Natural killer cell (primary cell): ENCODE measurements at regions not wholly inside any gene's neighbourhood (a gene's known extent, or its start where the extent isn't known, plus 50 kb on each side); places are given as distances from the start of the nearest gene placed in this dataset.

Source experiments
- ATAC-seq, 3 donors: fragments of 150-1000 bp in 2 of 3; fragments of 200-7000 bp in 1 of 3; cut with Tn5 transposase; 1 replicate in 1 of 3; 2 replicates in 2 of 3; pipeline ENCODE4 v1.10.0; 2021; ENCODE audit warnings: mild to moderate bottlenecking in 2 of 3, moderate library complexity in 2 of 3
- DNase-seq, 2 donors: peaks; one replicate each; pipeline versions ENCODE4 v3.0.0 to v3.0.0-alpha.2; 2013 to 2021; ENCODE audit warnings: mixed read lengths in 1 of 2
- H3K27ac ChIP-seq: one replicate; pipeline ENCODE4 v1.5.1; 2013; ENCODE audit warnings: mild to moderate bottlenecking, low read length
- H3K27me3 ChIP-seq: one replicate; pipeline ENCODE4 v1.6.1; 2013; ENCODE audit warnings: low read length; ENCODE audit not compliant: control insufficient read depth, insufficient read depth
- H3K36me3 ChIP-seq: one replicate; pipeline ENCODE4 v1.6.1; 2013; ENCODE audit warnings: low read length; ENCODE audit not compliant: control insufficient read depth, insufficient read depth
- H3K4me1 ChIP-seq: one replicate; pipeline ENCODE4 v1.6.1; 2013; ENCODE audit warnings: low read length; ENCODE audit not compliant: control insufficient read depth, insufficient read depth
- H3K4me3 ChIP-seq: one replicate; pipeline ENCODE4 v1.5.1; 2013; ENCODE audit warnings: low read length
- H3K9me3 ChIP-seq: one replicate; pipeline ENCODE4 v1.6.1; 2013; ENCODE audit warnings: low read length; ENCODE audit not compliant: control insufficient read depth, insufficient read depth
- H3K27ac Mint-ChIP-seq, 2 donors: one replicate each; pipeline ENCODE4 v1.8.0; 2022; ENCODE audit warnings: mild to moderate bottlenecking in 2 of 2, mixed read lengths in 2 of 2, moderate library complexity in 1 of 2
- H3K27me3 Mint-ChIP-seq, 2 donors: one replicate each; pipeline ENCODE4 v1.8.0; 2022; ENCODE audit warnings: low read depth in 2 of 2, mixed read lengths in 2 of 2
- H3K36me3 Mint-ChIP-seq: one replicate; pipeline ENCODE4 v1.8.0; 2022; ENCODE audit warnings: mixed read lengths
- H3K4me1 Mint-ChIP-seq, 2 donors: one replicate each; pipeline ENCODE4 v1.8.0; 2022; ENCODE audit warnings: mixed read lengths in 2 of 2
- H3K4me3 Mint-ChIP-seq: one replicate; pipeline ENCODE4 v1.8.0; 2022; ENCODE audit warnings: mild to moderate bottlenecking, moderate library complexity, mixed read lengths
- H3K9me3 Mint-ChIP-seq, 2 donors: one replicate each; pipeline ENCODE4 v1.8.0; 2022; ENCODE audit warnings: mixed read lengths in 2 of 2
- WGBS: methylation state at CpG from one replicate; pipeline ENCODE4 v1.1.7; 2013; ENCODE audit warnings: missing lambda C conversion rate; ENCODE audit not compliant: insufficient coverage; 5-methylcytosine and 5-hydroxymethylcytosine counted together
- intact Hi-C: fragments of 100-400 bp; cut with micrococcal nuclease; formaldehyde crosslinking; loops from one replicate; pipeline ENCODE4 v1.14.2; 2022
- TF ChIP-seq, protein P1 (sequence below): fragments of 200-600 bp; IDR thresholded peaks from one replicate; pipeline ENCODE4 v1.8.0; 2022; ENCODE audit warnings: antibody characterized with exemption

DNA sequence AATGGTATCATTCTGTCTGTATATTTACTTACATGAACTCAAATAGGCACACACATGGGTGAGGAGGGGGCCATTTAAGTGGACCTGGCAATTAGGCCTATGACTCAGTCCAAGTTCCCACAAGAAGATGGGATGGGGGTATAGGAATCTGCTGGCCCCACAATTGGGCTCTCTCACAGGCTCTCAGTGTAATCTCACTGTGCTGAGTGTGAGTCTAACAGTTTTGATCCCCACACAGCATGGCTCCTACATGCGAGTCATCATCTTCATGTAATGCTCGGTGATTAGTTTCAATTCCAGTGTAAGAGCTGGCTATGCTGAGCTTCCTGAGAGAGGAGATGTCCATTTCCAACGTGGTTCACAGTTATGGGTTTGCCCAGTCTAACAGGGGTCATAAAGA, 114.0 kb downstream of the GATA6 start:
- 80% methylated on average over 3 of the region's 3 CpGs for WGBS

DNA sequence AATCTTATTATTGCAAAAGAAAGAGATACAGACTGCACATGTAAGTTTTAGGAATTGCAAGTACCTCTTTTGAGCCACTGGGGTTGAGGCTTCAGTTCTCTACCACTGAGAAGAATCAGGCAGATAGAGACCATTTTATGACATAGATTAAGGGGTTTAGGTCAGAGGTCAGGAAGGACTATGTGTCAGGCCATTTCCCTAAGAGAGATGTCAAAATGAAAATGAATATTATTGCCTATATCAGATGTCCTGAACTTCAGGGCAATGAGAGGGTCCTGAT, 113.7 kb downstream of the GATA6 start:
- Histone ChIP-seq H3K27me3 (no peaks in the 10 kb centered on the region), H3K4me1 (peaks cover 11% of the 10 kb centered on the region), H3K27ac (peak overlapping the region; percentile 89), H3K4me3 (no peak overlapping the region), H3K36me3 (no peaks in the 10 kb centered on the region), H3K9me3 (no peaks in the 10 kb centered on the region)
- ATAC-seq = peak in 1 of 3 donors; percentile 16
- no peaks in the 10 kb centered on the region for H3K36me3 Mint-ChIP-seq
- peaks cover 0 to 2% of the 10 kb centered on the region in 2 donors for H3K9me3 Mint-ChIP-seq
- H3K27me3 Mint-ChIP-seq = peaks cover 3 to 7% of the 10 kb centered on the region in 2 donors
- H3K4me3 Mint-ChIP-seq = peak overlapping the region; percentile 62
- peak overlapping the region; percentile 94 to 96 for H3K27ac Mint-ChIP-seq
- TF ChIP-seq, protein P1, sequence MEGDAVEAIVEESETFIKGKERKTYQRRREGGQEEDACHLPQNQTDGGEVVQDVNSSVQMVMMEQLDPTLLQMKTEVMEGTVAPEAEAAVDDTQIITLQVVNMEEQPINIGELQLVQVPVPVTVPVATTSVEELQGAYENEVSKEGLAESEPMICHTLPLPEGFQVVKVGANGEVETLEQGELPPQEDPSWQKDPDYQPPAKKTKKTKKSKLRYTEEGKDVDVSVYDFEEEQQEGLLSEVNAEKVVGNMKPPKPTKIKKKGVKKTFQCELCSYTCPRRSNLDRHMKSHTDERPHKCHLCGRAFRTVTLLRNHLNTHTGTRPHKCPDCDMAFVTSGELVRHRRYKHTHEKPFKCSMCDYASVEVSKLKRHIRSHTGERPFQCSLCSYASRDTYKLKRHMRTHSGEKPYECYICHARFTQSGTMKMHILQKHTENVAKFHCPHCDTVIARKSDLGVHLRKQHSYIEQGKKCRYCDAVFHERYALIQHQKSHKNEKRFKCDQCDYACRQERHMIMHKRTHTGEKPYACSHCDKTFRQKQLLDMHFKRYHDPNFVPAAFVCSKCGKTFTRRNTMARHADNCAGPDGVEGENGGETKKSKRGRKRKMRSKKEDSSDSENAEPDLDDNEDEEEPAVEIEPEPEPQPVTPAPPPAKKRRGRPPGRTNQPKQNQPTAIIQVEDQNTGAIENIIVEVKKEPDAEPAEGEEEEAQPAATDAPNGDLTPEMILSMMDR = no peak
- H3K4me1 Mint-ChIP-seq = peaks cover 27 to 40% of the 10 kb centered on the region in 2 donors
- intact Hi-C loops = loop anchor here (2.0 kb wide), 2 partner anchors 102 to 280 kb away; no protein-coding TSS in a partner anchor
- DNase-seq = peak in 1 of 2 donors; percentile 38

More for the DNA sequence above, 114.0 kb downstream of the GATA6 start:
- H3K9me3 Mint-ChIP-seq = peaks cover 0 to 2% of the 10 kb centered on the region in 2 donors
- no peaks in the 10 kb centered on the region for H3K36me3 Mint-ChIP-seq
- H3K4me1 Mint-ChIP-seq = peaks cover 27 to 40% of the 10 kb centered on the region in 2 donors
- Histone ChIP-seq H3K27me3 (no peaks in the 10 kb centered on the region), H3K4me1 (peaks cover 11% of the 10 kb centered on the region), H3K9me3 (no peaks in the 10 kb centered on the region), H3K36me3 (no peaks in the 10 kb centered on the region), H3K27ac (peak overlapping the region; percentile 89), H3K4me3 (no peak overlapping the region)
- peak overlapping the region; percentile 94 to 96 for H3K27ac Mint-ChIP-seq
- ATAC-seq (no peak), DNase-seq (no peak)
- TF ChIP-seq, protein P1 = no peak
- H3K4me3 Mint-ChIP-seq = no peak overlapping the region
- peaks cover 3 to 7% of the 10 kb centered on the region in 2 donors for H3K27me3 Mint-ChIP-seq
- intact Hi-C loops = loop anchor here (2.0 kb wide), 2 partner anchors 101 to 279 kb away; no protein-coding TSS in a partner anchor

DNA sequence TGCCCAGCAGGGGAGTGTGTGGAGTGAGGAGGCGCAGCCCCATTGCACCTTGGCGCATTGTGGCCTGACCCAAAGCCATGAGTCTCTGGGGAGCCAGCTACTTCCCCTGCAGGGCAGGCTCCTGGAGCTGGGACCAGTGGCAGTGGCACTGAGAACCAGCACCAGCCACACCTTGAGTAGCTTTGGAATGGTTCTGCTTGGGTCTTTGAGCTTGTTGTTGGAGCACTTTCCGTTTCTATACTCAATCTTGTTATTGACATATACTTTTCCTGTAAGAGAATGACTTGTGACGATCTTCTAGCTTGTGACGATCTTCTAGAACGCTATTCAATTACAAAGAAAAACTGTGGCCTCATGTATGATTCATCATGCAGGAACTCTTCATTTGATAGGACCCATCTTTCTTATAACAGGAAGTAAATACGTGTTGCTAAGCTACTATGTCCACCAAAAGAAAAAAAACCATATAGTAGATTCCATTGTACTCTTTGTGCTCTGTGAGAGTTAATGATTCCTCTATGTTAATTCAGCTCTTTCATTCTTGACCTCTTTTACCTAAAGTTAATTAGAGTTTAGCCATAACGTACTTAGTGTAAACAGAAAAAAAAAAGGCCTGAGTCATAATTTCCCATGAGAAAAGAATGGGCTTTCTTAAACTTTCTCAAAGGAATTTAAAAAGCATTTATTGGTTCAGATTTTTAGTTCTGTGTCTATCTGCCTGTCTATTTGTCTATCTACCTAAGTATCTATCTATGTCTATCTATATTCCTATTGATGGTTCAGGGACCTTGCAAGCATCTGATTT, 113.1 kb downstream of the GATA6 start:
- no peaks in the 10 kb centered on the region for H3K36me3 Mint-ChIP-seq
- H3K9me3 ChIP-seq = no peaks in the 10 kb centered on the region
- no peak overlapping the region for H3K4me3 ChIP-seq
- intact Hi-C loops = loop anchor here (1.0 to 2.0 kb wide), 6 partner anchors 22 to 280 kb away; no protein-coding TSS in a partner anchor
- H3K27ac Mint-ChIP-seq = peak overlapping the region; percentile 94 to 96
- H3K9me3 Mint-ChIP-seq = peaks cover 0 to 2% of the 10 kb centered on the region in 2 donors
- TF ChIP-seq, protein P1 = no peak
- H3K4me1 Mint-ChIP-seq = peaks cover 27 to 40% of the 10 kb centered on the region in 2 donors
- peak overlapping the region; percentile 89 for H3K27ac ChIP-seq
- 62% methylated on average over 6 of the region's 8 CpGs for WGBS
- peaks cover 11% of the 10 kb centered on the region for H3K4me1 ChIP-seq
- peak overlapping the region; percentile 62 for H3K4me3 Mint-ChIP-seq
- no peaks in the 10 kb centered on the region for H3K27me3 ChIP-seq
- peaks cover 3 to 7% of the 10 kb centered on the region in 2 donors for H3K27me3 Mint-ChIP-seq
- DNase-seq (peak; percentile 72 to 80), ATAC-seq (peak; percentile 83 to 92 (median 92))
- H3K36me3 ChIP-seq = no peaks in the 10 kb centered on the region
